GM23338 (cell line): ENCODE measurements at regions not wholly inside any gene's neighbourhood (a gene's known extent, or its start where the extent isn't known, plus 50 kb on each side); places are given as distances from the start of the nearest gene placed in this dataset.

Experiments used
- ATAC-seq: fragments of 200-7000 bp; cut with Tn5 transposase; 3 replicates; pipeline ENCODE4 v1.9.1; 2020
- DNase-seq: peaks from one replicate; pipeline ENCODE4 v3.0.0-alpha.2; 2015; ENCODE audit warnings: low spot score
- H2AFZ ChIP-seq: fragments of 200-600 bp; sonication (generic); 2 replicates; pipeline ENCODE4 v1.8.0; 2016; ENCODE audit warnings: antibody characterized with exemption, mild to moderate bottlenecking, moderate library complexity
- H3F3A ChIP-seq: fragments of 200-600 bp; sonication (generic); replicated peaks from 2 replicates; pipeline ENCODE4 v1.8.0; 2017; ENCODE audit warnings: antibody characterized with exemption, mixed run types, low read depth
- H3K27ac ChIP-seq: fragments of 200-600 bp; sonication (generic); 2 replicates; pipeline ENCODE4 v1.6.1; 2016; ENCODE audit warnings: low read depth
- H3K27me3 ChIP-seq: fragments of 200-600 bp; sonication (generic); 2 replicates; pipeline ENCODE4 v1.8.0; 2016; ENCODE audit warnings: mild to moderate bottlenecking, mixed run types, moderate library complexity; ENCODE audit not compliant: insufficient read depth
- H3K36me3 ChIP-seq: fragments of 200-600 bp; sonication (generic); 2 replicates; pipeline ENCODE4 v1.8.0; 2016; ENCODE audit warnings: mild to moderate bottlenecking; ENCODE audit not compliant: insufficient read depth
- H3K4me1 ChIP-seq: fragments of 200-600 bp; sonication (generic); 2 replicates; pipeline ENCODE4 v1.8.0; 2016; ENCODE audit warnings: mild to moderate bottlenecking, moderate library complexity; ENCODE audit not compliant: insufficient read depth
- H3K4me2 ChIP-seq: fragments of 200-600 bp; sonication (generic); 2 replicates; pipeline ENCODE4 v1.7.1; 2017; ENCODE audit warnings: mixed run types
- H3K4me3 ChIP-seq: fragments of 200-600 bp; sonication (generic); 2 replicates; pipeline ENCODE4 v1.6.1; 2016; ENCODE audit warnings: mixed run types
- H3K79me2 ChIP-seq: fragments of 200-600 bp; sonication (generic); replicated peaks from 2 replicates; pipeline ENCODE4 v1.8.0; 2017; ENCODE audit warnings: mild to moderate bottlenecking; ENCODE audit not compliant: insufficient read depth
- H3K9me2 ChIP-seq: fragments of 200-600 bp; sonication (generic); 2 replicates; pipeline ENCODE4 v1.8.0; 2017; ENCODE audit not compliant: insufficient read depth
- H4K20me1 ChIP-seq: fragments of 200-600 bp; sonication (generic); replicated peaks from 2 replicates; pipeline ENCODE4 v1.8.0; 2017; ENCODE audit warnings: mild to moderate bottlenecking; ENCODE audit not compliant: insufficient read depth
- H3K27ac Mint-ChIP-seq: 2 replicates; pipeline ENCODE4 v1.8.0; 2020; ENCODE audit warnings: inconsistent platforms, mild to moderate bottlenecking, moderate library complexity, mixed read lengths
- H3K27me3 Mint-ChIP-seq: 3 replicates; pipeline ENCODE4 v1.8.0; 2022; ENCODE audit warnings: low read depth, mild to moderate bottlenecking, moderate library complexity, mixed read lengths, inconsistent platforms; ENCODE audit not compliant: insufficient read depth, poor library complexity
- H3K36me3 Mint-ChIP-seq: 3 replicates; pipeline ENCODE4 v1.8.0; 2021; ENCODE audit warnings: low read depth, mild to moderate bottlenecking, inconsistent platforms, moderate library complexity, mixed read lengths
- H3K4me1 Mint-ChIP-seq: 3 replicates; pipeline ENCODE4 v1.8.0; 2020; ENCODE audit warnings: mild to moderate bottlenecking, inconsistent platforms, mixed read lengths
- H3K4me3 Mint-ChIP-seq: 3 replicates; pipeline ENCODE4 v1.8.0; 2021; ENCODE audit warnings: moderate library complexity, mild to moderate bottlenecking, inconsistent platforms, mixed read lengths
- H3K9me3 Mint-ChIP-seq: 3 replicates; pipeline ENCODE4 v1.8.0; 2020; ENCODE audit warnings: moderate library complexity, mild to moderate bottlenecking, inconsistent platforms, mixed read lengths
- CREB1 ChIP-seq: fragments of 250-450 bp; sonication (Bioruptor Pico); IDR thresholded peaks from 2 replicates; pipeline ENCODE4 v1.5.0; 2020; ENCODE audit warnings: low read depth, mild to moderate bottlenecking, moderate library complexity
- EZH2 ChIP-seq: fragments of 200-600 bp; sonication (generic); IDR thresholded peaks from one replicate; pipeline ENCODE4 v1.8.0; 2017; ENCODE audit warnings: antibody characterized with exemption, mild to moderate bottlenecking, low read depth; ENCODE audit not compliant: unreplicated experiment
- EZH2phosphoT487 ChIP-seq: fragments of 200-600 bp; sonication (generic); IDR thresholded peaks from one replicate; pipeline ENCODE4 v1.8.1; 2018; ENCODE audit warnings: antibody characterized with exemption; ENCODE audit not compliant: unreplicated experiment
- JUNB ChIP-seq: IDR thresholded peaks from one replicate; pipeline ENCODE4 v1.6.1; 2016; ENCODE audit warnings: antibody characterized with exemption; ENCODE audit not compliant: unreplicated experiment
- NANOG ChIP-seq: IDR thresholded peaks from 2 replicates; pipeline ENCODE4 v1.6.1; 2016; ENCODE audit warnings: antibody characterized with exemption, borderline replicate concordance
- POLR2AphosphoS5 ChIP-seq: IDR thresholded peaks from 2 replicates; pipeline ENCODE4 v1.6.1; 2016; ENCODE audit warnings: antibody characterized with exemption, low read depth
- STAT1 ChIP-seq: IDR thresholded peaks from one replicate; pipeline ENCODE4 v1.6.1; 2016; ENCODE audit warnings: antibody characterized with exemption; ENCODE audit not compliant: unreplicated experiment
- ZNF114 ChIP-seq: fragments of 250-450 bp; sonication (Bioruptor Pico); IDR thresholded peaks from 2 replicates; pipeline ENCODE4 v1.5.0; 2020; ENCODE audit warnings: mild to moderate bottlenecking, moderate library complexity
- ZNF331 ChIP-seq: fragments of 250-450 bp; sonication (Bioruptor Pico); IDR thresholded peaks from 2 replicates; pipeline ENCODE4 v1.5.0; 2020; ENCODE audit warnings: low read depth, mild to moderate bottlenecking, moderate library complexity
- TF ChIP-seq, protein P1 (sequence below): IDR thresholded peaks from 2 replicates; pipeline ENCODE4 v1.6.1; 2016; ENCODE audit warnings: antibody characterized with exemption
- TF ChIP-seq, protein P2 (sequence below): fragments of 250-450 bp; sonication (Bioruptor Pico); IDR thresholded peaks from 2 replicates; pipeline ENCODE4 v1.5.0; 2020; ENCODE audit warnings: mild to moderate bottlenecking, moderate library complexity
- TF ChIP-seq, protein P3 (sequence below): IDR thresholded peaks from one replicate; pipeline ENCODE4 v1.6.1; 2018; ENCODE audit warnings: antibody characterized with exemption; ENCODE audit not compliant: unreplicated experiment
- TF ChIP-seq, protein P4 (sequence below), 2 experiments: fragments of 200-600 bp in 1 of 2; sonication (generic) in 1 of 2; conservative IDR thresholded peaks; 2 replicates each; pipeline versions ENCODE4 v1.5.1 to v1.6.1; 2016 to 2017; ENCODE audit warnings: antibody characterized with exemption in 2 of 2, low read depth in 2 of 2, mild to moderate bottlenecking in 2 of 2, moderate library complexity in 1 of 2

DNA sequence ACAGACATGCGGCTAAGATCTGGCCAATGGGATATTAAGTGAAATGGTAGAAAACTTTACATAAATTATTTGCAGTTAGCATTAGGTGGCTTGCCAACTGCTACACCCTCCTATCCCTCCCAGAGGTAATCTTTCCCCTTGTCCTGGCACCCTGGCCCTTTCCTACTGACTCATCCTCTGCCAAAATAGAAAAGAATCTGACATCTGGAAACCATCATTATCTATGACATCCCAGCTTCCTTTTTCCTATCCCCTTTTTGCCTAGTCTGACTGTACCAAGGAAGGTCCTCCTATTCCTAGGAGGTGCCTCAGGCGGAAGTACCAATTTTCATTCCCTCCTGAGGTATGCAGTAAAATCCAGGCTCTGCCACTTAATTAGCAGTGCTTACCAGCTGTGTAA lies 163.6 kb upstream of the KLF3 start:
- Mint-ChIP-seq H3K36me3 (no peaks in the 10 kb centered on the region), H3K9me3 (no peaks in the 10 kb centered on the region), H3K4me1 (peaks cover 6% of the 10 kb centered on the region; the same call in 2 of the 3 replicates), H3K4me3 (no peak overlapping the region), H3K27me3 (no peaks in the 10 kb centered on the region), H3K27ac (no peak overlapping the region)
- H3K36me3 ChIP-seq = no peaks in the 10 kb centered on the region
- no peaks in the 10 kb centered on the region for H3F3A ChIP-seq
- H3K4me1 ChIP-seq = peaks cover under 1% of the 10 kb centered on the region; the same call in 1 of the 2 replicates
- no peak overlapping the region for H3K4me3 ChIP-seq
- H3K27ac ChIP-seq = no peak overlapping the region
- H2AFZ ChIP-seq = no peak overlapping the region
- H3K4me2 ChIP-seq = no peak overlapping the region
- H3K9me2 ChIP-seq = peaks cover 12% of the 10 kb centered on the region; the same call in 1 of the 2 replicates
- ATAC-seq (no peak), DNase-seq (no peak)
- H3K27me3 ChIP-seq = no peaks in the 10 kb centered on the region
- H3K79me2 ChIP-seq = no peaks in the 10 kb centered on the region
- TF ChIP-seq ZNF114 (CRISPR knock-in tag) (no peak), ZNF331 (CRISPR knock-in tag) (no peak), EZH2 (no peak), JUNB (no peak), CREB1 (no peak), STAT1 (no peak), NANOG (no peak), EZH2phosphoT487 (no peak), POLR2AphosphoS5 (no peak)
- TF ChIP-seq, protein P1, sequence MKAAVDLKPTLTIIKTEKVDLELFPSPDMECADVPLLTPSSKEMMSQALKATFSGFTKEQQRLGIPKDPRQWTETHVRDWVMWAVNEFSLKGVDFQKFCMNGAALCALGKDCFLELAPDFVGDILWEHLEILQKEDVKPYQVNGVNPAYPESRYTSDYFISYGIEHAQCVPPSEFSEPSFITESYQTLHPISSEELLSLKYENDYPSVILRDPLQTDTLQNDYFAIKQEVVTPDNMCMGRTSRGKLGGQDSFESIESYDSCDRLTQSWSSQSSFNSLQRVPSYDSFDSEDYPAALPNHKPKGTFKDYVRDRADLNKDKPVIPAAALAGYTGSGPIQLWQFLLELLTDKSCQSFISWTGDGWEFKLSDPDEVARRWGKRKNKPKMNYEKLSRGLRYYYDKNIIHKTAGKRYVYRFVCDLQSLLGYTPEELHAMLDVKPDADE = no peak
- TF ChIP-seq, protein P2, sequence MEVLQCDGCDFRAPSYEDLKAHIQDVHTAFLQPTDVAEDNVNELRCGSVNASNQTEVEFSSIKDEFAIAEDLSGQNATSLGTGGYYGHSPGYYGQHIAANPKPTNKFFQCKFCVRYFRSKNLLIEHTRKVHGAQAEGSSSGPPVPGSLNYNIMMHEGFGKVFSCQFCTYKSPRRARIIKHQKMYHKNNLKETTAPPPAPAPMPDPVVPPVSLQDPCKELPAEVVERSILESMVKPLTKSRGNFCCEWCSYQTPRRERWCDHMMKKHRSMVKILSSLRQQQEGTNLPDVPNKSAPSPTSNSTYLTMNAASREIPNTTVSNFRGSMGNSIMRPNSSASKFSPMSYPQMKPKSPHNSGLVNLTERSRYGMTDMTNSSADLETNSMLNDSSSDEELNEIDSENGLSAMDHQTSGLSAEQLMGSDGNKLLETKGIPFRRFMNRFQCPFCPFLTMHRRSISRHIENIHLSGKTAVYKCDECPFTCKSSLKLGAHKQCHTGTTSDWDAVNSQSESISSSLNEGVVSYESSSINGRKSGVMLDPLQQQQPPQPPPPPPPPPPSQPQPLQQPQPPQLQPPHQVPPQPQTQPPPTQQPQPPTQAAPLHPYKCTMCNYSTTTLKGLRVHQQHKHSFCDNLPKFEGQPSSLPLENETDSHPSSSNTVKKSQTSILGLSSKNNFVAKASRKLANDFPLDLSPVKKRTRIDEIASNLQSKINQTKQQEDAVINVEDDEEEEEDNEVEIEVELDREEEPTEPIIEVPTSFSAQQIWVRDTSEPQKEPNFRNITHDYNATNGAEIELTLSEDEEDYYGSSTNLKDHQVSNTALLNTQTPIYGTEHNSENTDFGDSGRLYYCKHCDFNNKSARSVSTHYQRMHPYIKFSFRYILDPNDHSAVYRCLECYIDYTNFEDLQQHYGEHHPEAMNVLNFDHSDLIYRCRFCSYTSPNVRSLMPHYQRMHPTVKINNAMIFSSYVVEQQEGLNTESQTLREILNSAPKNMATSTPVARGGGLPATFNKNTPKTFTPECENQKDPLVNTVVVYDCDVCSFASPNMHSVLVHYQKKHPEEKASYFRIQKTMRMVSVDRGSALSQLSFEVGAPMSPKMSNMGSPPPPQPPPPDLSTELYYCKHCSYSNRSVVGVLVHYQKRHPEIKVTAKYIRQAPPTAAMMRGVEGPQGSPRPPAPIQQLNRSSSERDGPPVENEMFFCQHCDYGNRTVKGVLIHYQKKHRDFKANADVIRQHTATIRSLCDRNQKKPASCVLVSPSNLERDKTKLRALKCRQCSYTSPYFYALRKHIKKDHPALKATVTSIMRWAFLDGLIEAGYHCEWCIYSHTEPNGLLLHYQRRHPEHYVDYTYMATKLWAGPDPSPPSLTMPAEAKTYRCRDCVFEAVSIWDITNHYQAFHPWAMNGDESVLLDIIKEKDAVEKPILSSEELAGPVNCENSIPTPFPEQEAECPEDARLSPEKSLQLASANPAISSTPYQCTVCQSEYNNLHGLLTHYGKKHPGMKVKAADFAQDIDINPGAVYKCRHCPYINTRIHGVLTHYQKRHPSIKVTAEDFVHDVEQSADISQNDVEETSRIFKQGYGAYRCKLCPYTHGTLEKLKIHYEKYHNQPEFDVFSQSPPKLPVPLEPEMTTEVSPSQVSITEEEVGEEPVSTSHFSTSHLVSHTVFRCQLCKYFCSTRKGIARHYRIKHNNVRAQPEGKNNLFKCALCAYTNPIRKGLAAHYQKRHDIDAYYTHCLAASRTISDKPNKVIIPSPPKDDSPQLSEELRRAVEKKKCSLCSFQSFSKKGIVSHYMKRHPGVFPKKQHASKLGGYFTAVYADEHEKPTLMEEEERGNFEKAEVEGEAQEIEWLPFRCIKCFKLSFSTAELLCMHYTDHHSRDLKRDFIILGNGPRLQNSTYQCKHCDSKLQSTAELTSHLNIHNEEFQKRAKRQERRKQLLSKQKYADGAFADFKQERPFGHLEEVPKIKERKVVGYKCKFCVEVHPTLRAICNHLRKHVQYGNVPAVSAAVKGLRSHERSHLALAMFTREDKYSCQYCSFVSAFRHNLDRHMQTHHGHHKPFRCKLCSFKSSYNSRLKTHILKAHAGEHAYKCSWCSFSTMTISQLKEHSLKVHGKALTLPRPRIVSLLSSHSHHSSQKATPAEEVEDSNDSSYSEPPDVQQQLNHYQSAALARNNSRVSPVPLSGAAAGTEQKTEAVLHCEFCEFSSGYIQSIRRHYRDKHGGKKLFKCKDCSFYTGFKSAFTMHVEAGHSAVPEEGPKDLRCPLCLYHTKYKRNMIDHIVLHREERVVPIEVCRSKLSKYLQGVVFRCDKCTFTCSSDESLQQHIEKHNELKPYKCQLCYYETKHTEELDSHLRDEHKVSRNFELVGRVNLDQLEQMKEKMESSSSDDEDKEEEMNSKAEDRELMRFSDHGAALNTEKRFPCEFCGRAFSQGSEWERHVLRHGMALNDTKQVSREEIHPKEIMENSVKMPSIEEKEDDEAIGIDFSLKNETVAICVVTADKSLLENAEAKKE (CRISPR knock-in tag) = no peak
- TF ChIP-seq, protein P3, sequence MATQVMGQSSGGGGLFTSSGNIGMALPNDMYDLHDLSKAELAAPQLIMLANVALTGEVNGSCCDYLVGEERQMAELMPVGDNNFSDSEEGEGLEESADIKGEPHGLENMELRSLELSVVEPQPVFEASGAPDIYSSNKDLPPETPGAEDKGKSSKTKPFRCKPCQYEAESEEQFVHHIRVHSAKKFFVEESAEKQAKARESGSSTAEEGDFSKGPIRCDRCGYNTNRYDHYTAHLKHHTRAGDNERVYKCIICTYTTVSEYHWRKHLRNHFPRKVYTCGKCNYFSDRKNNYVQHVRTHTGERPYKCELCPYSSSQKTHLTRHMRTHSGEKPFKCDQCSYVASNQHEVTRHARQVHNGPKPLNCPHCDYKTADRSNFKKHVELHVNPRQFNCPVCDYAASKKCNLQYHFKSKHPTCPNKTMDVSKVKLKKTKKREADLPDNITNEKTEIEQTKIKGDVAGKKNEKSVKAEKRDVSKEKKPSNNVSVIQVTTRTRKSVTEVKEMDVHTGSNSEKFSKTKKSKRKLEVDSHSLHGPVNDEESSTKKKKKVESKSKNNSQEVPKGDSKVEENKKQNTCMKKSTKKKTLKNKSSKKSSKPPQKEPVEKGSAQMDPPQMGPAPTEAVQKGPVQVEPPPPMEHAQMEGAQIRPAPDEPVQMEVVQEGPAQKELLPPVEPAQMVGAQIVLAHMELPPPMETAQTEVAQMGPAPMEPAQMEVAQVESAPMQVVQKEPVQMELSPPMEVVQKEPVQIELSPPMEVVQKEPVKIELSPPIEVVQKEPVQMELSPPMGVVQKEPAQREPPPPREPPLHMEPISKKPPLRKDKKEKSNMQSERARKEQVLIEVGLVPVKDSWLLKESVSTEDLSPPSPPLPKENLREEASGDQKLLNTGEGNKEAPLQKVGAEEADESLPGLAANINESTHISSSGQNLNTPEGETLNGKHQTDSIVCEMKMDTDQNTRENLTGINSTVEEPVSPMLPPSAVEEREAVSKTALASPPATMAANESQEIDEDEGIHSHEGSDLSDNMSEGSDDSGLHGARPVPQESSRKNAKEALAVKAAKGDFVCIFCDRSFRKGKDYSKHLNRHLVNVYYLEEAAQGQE = no peak
- TF ChIP-seq, protein P4, sequence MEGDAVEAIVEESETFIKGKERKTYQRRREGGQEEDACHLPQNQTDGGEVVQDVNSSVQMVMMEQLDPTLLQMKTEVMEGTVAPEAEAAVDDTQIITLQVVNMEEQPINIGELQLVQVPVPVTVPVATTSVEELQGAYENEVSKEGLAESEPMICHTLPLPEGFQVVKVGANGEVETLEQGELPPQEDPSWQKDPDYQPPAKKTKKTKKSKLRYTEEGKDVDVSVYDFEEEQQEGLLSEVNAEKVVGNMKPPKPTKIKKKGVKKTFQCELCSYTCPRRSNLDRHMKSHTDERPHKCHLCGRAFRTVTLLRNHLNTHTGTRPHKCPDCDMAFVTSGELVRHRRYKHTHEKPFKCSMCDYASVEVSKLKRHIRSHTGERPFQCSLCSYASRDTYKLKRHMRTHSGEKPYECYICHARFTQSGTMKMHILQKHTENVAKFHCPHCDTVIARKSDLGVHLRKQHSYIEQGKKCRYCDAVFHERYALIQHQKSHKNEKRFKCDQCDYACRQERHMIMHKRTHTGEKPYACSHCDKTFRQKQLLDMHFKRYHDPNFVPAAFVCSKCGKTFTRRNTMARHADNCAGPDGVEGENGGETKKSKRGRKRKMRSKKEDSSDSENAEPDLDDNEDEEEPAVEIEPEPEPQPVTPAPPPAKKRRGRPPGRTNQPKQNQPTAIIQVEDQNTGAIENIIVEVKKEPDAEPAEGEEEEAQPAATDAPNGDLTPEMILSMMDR (conservative IDR thresholded peaks at IDR 0.05; ENCODE audit: low read depth in 2 of 2) = no peak
- H4K20me1 ChIP-seq = no peaks in the 10 kb centered on the region
